ENCODE measurements at regions not wholly inside any gene's neighbourhood (a gene's known extent, or its start where the extent isn't known, plus 50 kb on each side); places are given as distances from the start of the nearest gene placed in this dataset.

- TF ChIP-seq POLR2A (IDR thresholded peaks at IDR 0.05): no peak
- no peak for TF ChIP-seq CTCF (IDR thresholded peaks at IDR 0.05)
- no peak for TF ChIP-seq EP300 (IDR thresholded peaks at IDR 0.05; ENCODE audit: low read depth)
These were observed 618.0 kb downstream of the DACH1 start for GRCh38 chr13:71249011-71249410.
